ENCODE measurements at regions not wholly inside any gene's neighbourhood (a gene's known extent, or its start where the extent isn't known, plus 50 kb on each side); places are given as distances from the start of the nearest gene placed in this dataset.

GRCh38 chr1:232468249-232468648, 161.7 kb downstream of the SIPA1L2 start:
- TF ChIP-seq MAX (IDR thresholded peaks at IDR 0.05; ENCODE audit: low read depth) (no peak), SIN3A (IDR thresholded peaks at IDR 0.05; ENCODE audit: borderline replicate concordance, low read depth, low read length) (no peak), POLR2AphosphoS5 (IDR thresholded peaks at IDR 0.05; ENCODE audit: low read depth, low read length) (no peak), CTCF (IDR thresholded peaks at IDR 0.05) (no peak), EP300 (IDR thresholded peaks at IDR 0.05; ENCODE audit: borderline replicate concordance in 1 of 2, low read depth in 1 of 2, low read length in 1 of 2) (no peak)

All from SK-N-SH (cell line).